IMR-90 (cell line): ENCODE measurements at regions not wholly inside any gene's neighbourhood (a gene's known extent, or its start where the extent isn't known, plus 50 kb on each side); places are given as distances from the start of the nearest gene placed in this dataset.

Source experiments
- ATAC-seq: fragments of 200-7000 bp; cut with Tn5 transposase; 2 replicates; pipeline ENCODE4 v1.9.1; 2020; ENCODE audit warnings: low read depth, mild to moderate bottlenecking, moderate library complexity
- BruUV-seq: library from RNA; stranded (reverse); fragments of 400-500 nt; replicated peaks from 2 replicates; lab custom pipeline; 2021; lab: Mats Ljungman, UMichigan
- CTCF ChIA-PET: fragments of 300-600 bp; formaldehyde crosslinking; extraction: SDS; loops from one replicate; lab custom pipeline; 2021; ENCODE audit warnings: antibody characterized with exemption; lab: Yijun Ruan, JAX
- POLR2A ChIA-PET: fragments of 300-600 bp; sonication (Branson Sonifier 250); formaldehyde crosslinking; loops from one replicate; lab custom pipeline; 2022; ENCODE audit warnings: antibody characterized with exemption; ENCODE audit not compliant: unreplicated experiment; lab: Charles Lee
- DNase-seq: peaks from one replicate; pipeline ENCODE4 v3.0.0; 2013
- H2AFZ ChIP-seq: replicated peaks from 2 replicates; pipeline ENCODE3; 2013; ENCODE audit warnings: low read length, mild to moderate bottlenecking; ENCODE audit not compliant: poor library complexity
- H2AK5ac ChIP-seq: 2 replicates; pipeline ENCODE4 v1.6.1; 2013; ENCODE audit warnings: low read depth, low read length, inconsistent platforms
- H2AK9ac ChIP-seq: replicated peaks from 2 replicates; pipeline ENCODE3; 2013; ENCODE audit warnings: mild to moderate bottlenecking, low read depth, low read length, moderate library complexity; ENCODE audit not compliant: poor library complexity
- H2BK120ac ChIP-seq: 2 replicates; pipeline ENCODE4 v1.6.1; 2013; ENCODE audit warnings: low read depth, low read length, inconsistent platforms
- H2BK15ac ChIP-seq: 3 replicates; pipeline ENCODE4 v1.6.1; 2013; ENCODE audit warnings: low read depth, low read length, inconsistent platforms
- H2BK20ac ChIP-seq: 2 replicates; pipeline ENCODE4 v1.6.1; 2013; ENCODE audit warnings: low read depth, mild to moderate bottlenecking, inconsistent platforms, low read length, moderate library complexity
- H2BK5ac ChIP-seq: 2 replicates; pipeline ENCODE4 v1.6.1; 2013; ENCODE audit warnings: mild to moderate bottlenecking, low read depth, low read length, inconsistent platforms; ENCODE audit not compliant: poor library complexity, severe bottlenecking
- H3K14ac ChIP-seq: replicated peaks from 2 replicates; pipeline ENCODE4 v1.6.1; 2013; ENCODE audit warnings: low read depth, low read length, inconsistent platforms
- H3K18ac ChIP-seq: 2 replicates; pipeline ENCODE4 v1.6.1; 2013; ENCODE audit warnings: low read depth, low read length, control low read depth
- H3K23ac ChIP-seq: 2 replicates; pipeline ENCODE4 v1.6.1; 2013; ENCODE audit warnings: low read depth, low read length, inconsistent platforms
- H3K27ac ChIP-seq: 2 replicates; pipeline ENCODE4 v1.5.1; 2013; ENCODE audit warnings: mild to moderate bottlenecking, control low read depth, low read length; ENCODE audit not compliant: insufficient read depth
- H3K27me3 ChIP-seq: 2 replicates; pipeline ENCODE4 v1.6.1; 2013; ENCODE audit warnings: low read length; ENCODE audit not compliant: control insufficient read depth, insufficient read depth
- H3K36me3 ChIP-seq: 2 replicates; pipeline ENCODE4 v1.6.1; 2013; ENCODE audit warnings: low read length, mixed read lengths; ENCODE audit not compliant: control insufficient read depth, insufficient read depth
- H3K4ac ChIP-seq: 2 replicates; pipeline ENCODE4 v1.6.1; 2013; ENCODE audit warnings: low read depth, low read length, inconsistent platforms
- H3K4me1 ChIP-seq: 2 replicates; pipeline ENCODE4 v1.6.1; 2013; ENCODE audit warnings: low read length, mixed read lengths; ENCODE audit not compliant: control insufficient read depth, insufficient read depth
- H3K4me2 ChIP-seq: 2 replicates; pipeline ENCODE4 v1.6.1; 2013; ENCODE audit warnings: low read depth, mild to moderate bottlenecking, control low read depth, low read length, moderate library complexity
- H3K4me3 ChIP-seq: 2 replicates; pipeline ENCODE4 v1.5.1; 2013; ENCODE audit warnings: low read depth, mild to moderate bottlenecking, control low read depth, low read length, moderate library complexity; ENCODE audit not compliant: insufficient read depth
- H3K56ac ChIP-seq: 2 replicates; pipeline ENCODE4 v1.6.1; 2013; ENCODE audit warnings: low read length, inconsistent platforms; ENCODE audit not compliant: insufficient read depth; ENCODE audit errors: extremely low read depth
- H3K79me1 ChIP-seq, 2 experiments: 2 replicates each; pipeline ENCODE4 v1.6.1; 2013; ENCODE audit warnings: low read length in 2 of 2, inconsistent platforms in 1 of 2, low read depth in 1 of 2
- H3K9ac ChIP-seq: 2 replicates; pipeline ENCODE4 v1.6.1; 2013; ENCODE audit warnings: low read depth, low read length, control low read depth
- H3K9me1 ChIP-seq: 2 replicates; pipeline ENCODE4 v1.6.1; 2013; ENCODE audit warnings: low read length, inconsistent platforms; ENCODE audit not compliant: insufficient read depth
- H3K9me3 ChIP-seq: 2 replicates; pipeline ENCODE4 v1.6.1; 2013; ENCODE audit warnings: low read length; ENCODE audit not compliant: control insufficient read depth, insufficient read depth
- H4K20me1 ChIP-seq: 2 replicates; pipeline ENCODE4 v1.6.1; 2013; ENCODE audit warnings: low read length, inconsistent platforms; ENCODE audit not compliant: insufficient read depth
- H4K5ac ChIP-seq: 2 replicates; pipeline ENCODE4 v1.6.1; 2013; ENCODE audit warnings: mild to moderate bottlenecking, low read depth, low read length, control low read depth
- H4K8ac ChIP-seq, 2 experiments: 2 replicates each; pipeline ENCODE4 v1.6.1; 2013; ENCODE audit warnings: low read depth in 2 of 2, low read length in 2 of 2, control low read depth in 1 of 2, inconsistent platforms in 1 of 2
- H4K91ac ChIP-seq: 2 replicates; pipeline ENCODE4 v1.6.1; 2013; ENCODE audit warnings: low read depth, low read length, inconsistent platforms; ENCODE audit not compliant: insufficient read depth
- BHLHE40 ChIP-seq: fragments of 150-350 bp; IDR thresholded peaks from 2 replicates; pipeline ENCODE4 v1.6.1; 2016; ENCODE audit warnings: mild to moderate bottlenecking, low read depth, low read length
- CEBPB ChIP-seq: IDR thresholded peaks from 2 replicates; pipeline ENCODE4 v1.6.1; 2012; ENCODE audit warnings: low read depth, low read length, improper control_type of control experiment
- CHD1 ChIP-seq: IDR thresholded peaks from 2 replicates; pipeline ENCODE4 v1.6.1; 2012; ENCODE audit warnings: low read depth, low read length, improper control_type of control experiment
- CTCF ChIP-seq: conservative IDR thresholded peaks from 2 replicates; pipeline ENCODE4 v1.5.1; 2012; ENCODE audit warnings: mild to moderate bottlenecking, low read depth, low read length, improper control_type of control experiment
- ELK1 ChIP-seq: fragments of 150-350 bp; IDR thresholded peaks from 2 replicates; pipeline ENCODE4 v1.6.1; 2016; ENCODE audit warnings: low read depth, mild to moderate bottlenecking, low read length, moderate library complexity, borderline replicate concordance
- FOS ChIP-seq: fragments of 150-350 bp; IDR thresholded peaks from 2 replicates; pipeline ENCODE4 v1.6.1; 2016; ENCODE audit warnings: low read depth, low read length
- MAFK ChIP-seq: IDR thresholded peaks from 2 replicates; pipeline ENCODE4 v1.6.1; 2012; ENCODE audit warnings: low read depth, low read length, improper control_type of control experiment
- MAZ ChIP-seq: IDR thresholded peaks from 2 replicates; pipeline ENCODE4 v1.6.1; 2012; ENCODE audit warnings: low read depth, mild to moderate bottlenecking, low read length, improper control_type of control experiment, moderate library complexity, borderline replicate concordance
- MXI1 ChIP-seq: IDR thresholded peaks from 2 replicates; pipeline ENCODE4 v1.6.1; 2012; ENCODE audit warnings: low read depth, mild to moderate bottlenecking, low read length, moderate library complexity, borderline replicate concordance
- NFE2L2 ChIP-seq: fragments of 150-350 bp; IDR thresholded peaks from 2 replicates; pipeline ENCODE4 v1.6.1; 2016; ENCODE audit warnings: low read depth, mild to moderate bottlenecking, low read length
- POLR2A ChIP-seq: IDR thresholded peaks from 2 replicates; pipeline ENCODE4 v1.6.1; 2012; ENCODE audit warnings: mild to moderate bottlenecking, low read depth, low read length
- RAD21 ChIP-seq: IDR thresholded peaks from 2 replicates; pipeline ENCODE4 v1.6.1; 2012; ENCODE audit warnings: low read length, improper control_type of control experiment
- RCOR1 ChIP-seq: IDR thresholded peaks from 2 replicates; pipeline ENCODE4 v1.6.1; 2012; ENCODE audit warnings: mild to moderate bottlenecking, low read length, improper control_type of control experiment; ENCODE audit not compliant: insufficient replicate concordance
- RFX5 ChIP-seq: IDR thresholded peaks from 2 replicates; pipeline ENCODE4 v1.8.0; 2012; ENCODE audit warnings: low read depth, mild to moderate bottlenecking, low read length, moderate library complexity
- SMC3 ChIP-seq: fragments of 150-350 bp; IDR thresholded peaks from 2 replicates; pipeline ENCODE4 v1.6.1; 2016; ENCODE audit warnings: low read depth, mild to moderate bottlenecking, antibody characterized with exemption, low read length, moderate library complexity
- WGBS, 2 experiments: methylation state at CpG; one replicate each; pipeline versions ENCODE4 v1.1.5 to v1.1.7; 2013; ENCODE audit warnings: missing lambda C conversion rate in 2 of 2; ENCODE audit not compliant: insufficient read length in 1 of 2; ENCODE audit errors: extremely low coverage in 2 of 2; 5-methylcytosine and 5-hydroxymethylcytosine counted together
- dilution Hi-C: fragments of 300-500 bp; cut with HindIII; formaldehyde crosslinking; loops from one replicate; pipeline ENCODE4 v1.14.3; 2018; ENCODE audit warnings: low sequenced_read_pairs; ENCODE audit not compliant: unreplicated experiment
- in situ Hi-C: fragments of 300-500 bp; cut with MboI; formaldehyde crosslinking; loops from 3 replicates; pipeline ENCODE4 v1.14.3; 2019; ENCODE audit warnings: low sequenced_read_pairs, inconsistent platforms, mixed read lengths
- intact Hi-C: fragments of 100-400 bp; cut with micrococcal nuclease; formaldehyde crosslinking; loops from 2 replicates; pipeline ENCODE4 v1.10.0; 2022
- TF ChIP-seq, protein P1 (sequence below): fragments of 150-350 bp; IDR thresholded peaks from 2 replicates; pipeline ENCODE4 v1.6.1; 2017; ENCODE audit warnings: mild to moderate bottlenecking, antibody characterized with exemption, low read length, low read depth

GRCh38 chr3:124246376-124246775 is 254.5 kb upstream of the ROPN1 start:
- Histone ChIP-seq H3K27me3 (no peaks in the 10 kb centered on the region), H3K27ac (no peak overlapping the region), H3K9me1 (peaks cover 5% of the 10 kb centered on the region), H4K5ac (no peak overlapping the region), H2AK9ac (no peak overlapping the region), H4K91ac (no peak overlapping the region), H2BK120ac (no peak overlapping the region), H3K4me1 (peaks cover 11% of the 10 kb centered on the region), H3K4me3 (no peak overlapping the region), H2BK15ac (no peak overlapping the region), H3K23ac (no peak overlapping the region), H2BK5ac (no peak overlapping the region), H3K9ac (no peak overlapping the region), H4K8ac (no peak overlapping the region), H3K18ac (0 out of 2 replicates have a peak overlapping the region, but pooled peaks have one; percentile 50), H3K56ac (no peak overlapping the region), H4K20me1 (no peaks in the 10 kb centered on the region), H3K9me3 (no peaks in the 10 kb centered on the region), H2BK20ac (no peak overlapping the region), H3K36me3 (no peaks in the 10 kb centered on the region), H3K4me2 (no peak overlapping the region), H3K14ac (no peak overlapping the region), H2AK5ac (peak overlapping the region; percentile 40; the same call in 1 of the 2 replicates), H2AFZ (no peak overlapping the region), H3K4ac (no peak overlapping the region), H3K79me1 (no peaks in the 10 kb centered on the region)
- in situ Hi-C loops (no loop called here), dilution Hi-C loops (no loop called here), intact Hi-C loops (no loop called here)
- POLR2A ChIA-PET = no interaction called here
- no TSS peak for BruUV-seq
- 0 out of 2 replicates have a peak, but pooled peaks have one; percentile 14 for ATAC-seq
- WGBS, 2 experiments = no CpG with 5 or more reads among the region's 1 CpG
- peak; percentile 31 for DNase-seq
- TF ChIP-seq MAFK (no peak), ELK1 (no peak), POLR2A (no peak), CHD1 (no peak), FOS (no peak), MAZ (no peak), NFE2L2 (no peak), SMC3 (no peak), BHLHE40 (no peak), RAD21 (no peak), CTCF (no peak), RCOR1 (no peak), MXI1 (no peak), CEBPB (no peak), RFX5 (no peak)
- TF ChIP-seq, protein P1, sequence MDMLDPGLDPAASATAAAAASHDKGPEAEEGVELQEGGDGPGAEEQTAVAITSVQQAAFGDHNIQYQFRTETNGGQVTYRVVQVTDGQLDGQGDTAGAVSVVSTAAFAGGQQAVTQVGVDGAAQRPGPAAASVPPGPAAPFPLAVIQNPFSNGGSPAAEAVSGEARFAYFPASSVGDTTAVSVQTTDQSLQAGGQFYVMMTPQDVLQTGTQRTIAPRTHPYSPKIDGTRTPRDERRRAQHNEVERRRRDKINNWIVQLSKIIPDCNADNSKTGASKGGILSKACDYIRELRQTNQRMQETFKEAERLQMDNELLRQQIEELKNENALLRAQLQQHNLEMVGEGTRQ = no peak
- CTCF ChIA-PET = no interaction called here
